ENCODE measurements at regions not wholly inside any gene's neighbourhood (a gene's known extent, or its start where the extent isn't known, plus 50 kb on each side); places are given as distances from the start of the nearest gene placed in this dataset.

DNA sequence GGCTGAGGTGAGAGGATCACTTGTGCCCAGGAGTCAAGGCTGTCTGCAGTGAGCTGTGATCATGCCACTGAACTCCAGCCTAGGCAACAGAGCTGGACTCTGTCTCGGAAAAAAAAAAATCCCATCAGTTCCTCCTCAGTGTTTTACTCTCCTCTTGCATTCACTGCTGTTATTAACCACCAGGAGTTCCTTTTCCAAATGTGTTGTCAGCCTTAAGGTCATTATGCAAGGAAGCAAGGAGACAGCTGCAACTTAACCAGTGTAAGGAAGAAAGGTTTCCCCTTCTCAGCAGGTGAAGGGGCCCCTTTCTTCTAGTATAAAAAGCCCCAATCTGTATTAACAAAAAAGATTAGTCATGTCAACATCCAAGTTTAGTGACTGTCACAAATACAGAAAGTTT lies 86.6 kb upstream of the LEP start:
- no peak for TF ChIP-seq CTCF (IDR thresholded peaks at IDR 0.05; ENCODE audit: insufficient read depth, low read length)
- TF ChIP-seq, protein P1, sequence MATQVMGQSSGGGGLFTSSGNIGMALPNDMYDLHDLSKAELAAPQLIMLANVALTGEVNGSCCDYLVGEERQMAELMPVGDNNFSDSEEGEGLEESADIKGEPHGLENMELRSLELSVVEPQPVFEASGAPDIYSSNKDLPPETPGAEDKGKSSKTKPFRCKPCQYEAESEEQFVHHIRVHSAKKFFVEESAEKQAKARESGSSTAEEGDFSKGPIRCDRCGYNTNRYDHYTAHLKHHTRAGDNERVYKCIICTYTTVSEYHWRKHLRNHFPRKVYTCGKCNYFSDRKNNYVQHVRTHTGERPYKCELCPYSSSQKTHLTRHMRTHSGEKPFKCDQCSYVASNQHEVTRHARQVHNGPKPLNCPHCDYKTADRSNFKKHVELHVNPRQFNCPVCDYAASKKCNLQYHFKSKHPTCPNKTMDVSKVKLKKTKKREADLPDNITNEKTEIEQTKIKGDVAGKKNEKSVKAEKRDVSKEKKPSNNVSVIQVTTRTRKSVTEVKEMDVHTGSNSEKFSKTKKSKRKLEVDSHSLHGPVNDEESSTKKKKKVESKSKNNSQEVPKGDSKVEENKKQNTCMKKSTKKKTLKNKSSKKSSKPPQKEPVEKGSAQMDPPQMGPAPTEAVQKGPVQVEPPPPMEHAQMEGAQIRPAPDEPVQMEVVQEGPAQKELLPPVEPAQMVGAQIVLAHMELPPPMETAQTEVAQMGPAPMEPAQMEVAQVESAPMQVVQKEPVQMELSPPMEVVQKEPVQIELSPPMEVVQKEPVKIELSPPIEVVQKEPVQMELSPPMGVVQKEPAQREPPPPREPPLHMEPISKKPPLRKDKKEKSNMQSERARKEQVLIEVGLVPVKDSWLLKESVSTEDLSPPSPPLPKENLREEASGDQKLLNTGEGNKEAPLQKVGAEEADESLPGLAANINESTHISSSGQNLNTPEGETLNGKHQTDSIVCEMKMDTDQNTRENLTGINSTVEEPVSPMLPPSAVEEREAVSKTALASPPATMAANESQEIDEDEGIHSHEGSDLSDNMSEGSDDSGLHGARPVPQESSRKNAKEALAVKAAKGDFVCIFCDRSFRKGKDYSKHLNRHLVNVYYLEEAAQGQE (IDR thresholded peaks at IDR 0.05; ENCODE audit: insufficient replicate concordance, low read depth), result no peak

Data from HL-60 (cell line).